Endothelial cell (in vitro differentiated cells): ENCODE measurements at regions not wholly inside any gene's neighbourhood (a gene's known extent, or its start where the extent isn't known, plus 50 kb on each side); places are given as distances from the start of the nearest gene placed in this dataset.

Experiments used
- DNase-seq: peaks from one replicate; pipeline ENCODE4 v3.0.0; 2021; ENCODE audit warnings: low spot score
- H3K27ac Mint-ChIP-seq: one replicate; pipeline ENCODE4 v1.8.0; 2021; ENCODE audit warnings: mixed read lengths, inconsistent platforms; ENCODE audit not compliant: unreplicated experiment
- H3K27me3 Mint-ChIP-seq: one replicate; pipeline ENCODE4 v1.8.0; 2021; ENCODE audit warnings: mild to moderate bottlenecking, moderate library complexity, mixed read lengths, inconsistent platforms; ENCODE audit not compliant: unreplicated experiment
- H3K36me3 Mint-ChIP-seq: one replicate; pipeline ENCODE4 v1.8.0; 2021; ENCODE audit warnings: mild to moderate bottlenecking, low read depth, mixed read lengths, inconsistent platforms; ENCODE audit not compliant: unreplicated experiment
- H3K4me1 Mint-ChIP-seq: one replicate; pipeline ENCODE4 v1.8.0; 2021; ENCODE audit warnings: mild to moderate bottlenecking, mixed read lengths, inconsistent platforms; ENCODE audit not compliant: unreplicated experiment
- H3K4me3 Mint-ChIP-seq: one replicate; pipeline ENCODE4 v1.8.0; 2021; ENCODE audit warnings: mild to moderate bottlenecking, mixed read lengths, inconsistent platforms; ENCODE audit not compliant: unreplicated experiment
- H3K9me3 Mint-ChIP-seq: one replicate; pipeline ENCODE4 v1.8.0; 2021; ENCODE audit warnings: mixed read lengths, inconsistent platforms; ENCODE audit not compliant: unreplicated experiment
- CTCF ChIP-seq: fragments of 200-600 bp; sonication (generic); IDR thresholded peaks from one replicate; pipeline ENCODE4 v1.5.0; 2021; ENCODE audit warnings: antibody characterized with exemption; ENCODE audit not compliant: unreplicated experiment

- Mint-ChIP-seq H3K4me3 (no peak overlapping the region), H3K9me3 (no peaks in the 10 kb centered on the region), H3K4me1 (peaks cover 4% of the 10 kb centered on the region), H3K27ac (no peak overlapping the region), H3K36me3 (no peaks in the 10 kb centered on the region), H3K27me3 (no peaks in the 10 kb centered on the region)
- TF ChIP-seq CTCF: no peak
- no peak for DNase-seq
Measured at GRCh38 chr2:18498531-18498930, 61.9 kb downstream of the RDH14 start.

- no peak for DNase-seq
- Mint-ChIP-seq H3K9me3 (no peaks in the 10 kb centered on the region), H3K4me3 (no peak overlapping the region), H3K27me3 (no peaks in the 10 kb centered on the region), H3K4me1 (peaks cover 8% of the 10 kb centered on the region), H3K36me3 (no peaks in the 10 kb centered on the region), H3K27ac (no peak overlapping the region)
- no peak for TF ChIP-seq CTCF
Measured at GRCh38 chr2:18496516-18496915, 63.9 kb downstream of the RDH14 start.

- TF ChIP-seq CTCF: no peak
- no peak overlapping the region for H3K27ac Mint-ChIP-seq
- H3K36me3 Mint-ChIP-seq: no peaks in the 10 kb centered on the region
- H3K9me3 Mint-ChIP-seq: no peaks in the 10 kb centered on the region
- DNase-seq: no peak
- no peaks in the 10 kb centered on the region for H3K27me3 Mint-ChIP-seq
- peaks cover 5% of the 10 kb centered on the region for H3K4me1 Mint-ChIP-seq
- H3K4me3 Mint-ChIP-seq: no peak overlapping the region
Measured at GRCh38 chr2:18495058-18495457, 65.4 kb downstream of the RDH14 start.

- no peak for DNase-seq
- Mint-ChIP-seq H3K27me3 (no peaks in the 10 kb centered on the region), H3K27ac (no peak overlapping the region), H3K4me1 (peaks cover 5% of the 10 kb centered on the region), H3K36me3 (no peaks in the 10 kb centered on the region), H3K4me3 (no peak overlapping the region), H3K9me3 (no peaks in the 10 kb centered on the region)
- TF ChIP-seq CTCF: no peak
Measured at GRCh38 chr2:18492721-18493120, 67.7 kb downstream of the RDH14 start.

GRCh38 chr2:18491577-18491976 is 68.9 kb downstream of the RDH14 start:
- Mint-ChIP-seq H3K27me3 (no peaks in the 10 kb centered on the region), H3K4me1 (peaks cover 5% of the 10 kb centered on the region), H3K27ac (no peak overlapping the region)

More at GRCh38 chr2:18491577-18491976, 68.9 kb downstream of the RDH14 start:
- no peak for DNase-seq
- no peak for TF ChIP-seq CTCF
- Mint-ChIP-seq H3K4me3 (no peak overlapping the region), H3K36me3 (no peaks in the 10 kb centered on the region), H3K9me3 (no peaks in the 10 kb centered on the region)
